A172 (cell line): ENCODE measurements at regions not wholly inside any gene's neighbourhood (a gene's known extent, or its start where the extent isn't known, plus 50 kb on each side); places are given as distances from the start of the nearest gene placed in this dataset.

Experiments
- DNase-seq: peaks from one replicate; pipeline ENCODE4 v3.0.0-alpha.2; 2015; ENCODE audit warnings: low spot score

- no peak for DNase-seq
Observed at GRCh38 chr2:62447411-62447810, 58.6 kb downstream of the TMEM17 start.

- no peak for DNase-seq
Observed at GRCh38 chr2:62446491-62446890, 59.5 kb downstream of the TMEM17 start.

GRCh38 chr2:62443886-62444285, 62.1 kb downstream of the TMEM17 start:
- no peak for DNase-seq

- DNase-seq: no peak
Observed at GRCh38 chr2:62443471-62443870, 62.5 kb downstream of the TMEM17 start.

GRCh38 chr2:62441824-62442223, 64.2 kb downstream of the TMEM17 start:
- no peak for DNase-seq

GRCh38 chr2:62441421-62441820, 64.6 kb downstream of the TMEM17 start:
- no peak for DNase-seq

- DNase-seq: no peak
Observed at GRCh38 chr2:62440281-62440946, 65.6 kb downstream of the TMEM17 start.

GRCh38 chr2:62439425-62439824, 66.6 kb downstream of the TMEM17 start:
- DNase-seq: no peak

- no peak for DNase-seq
Observed at GRCh38 chr2:62437785-62438184, 68.2 kb downstream of the TMEM17 start.

GRCh38 chr2:62435720-62436119, 70.3 kb downstream of the TMEM17 start:
- DNase-seq: no peak

GRCh38 chr2:62432407-62432806, 73.6 kb downstream of the TMEM17 start:
- no peak for DNase-seq

GRCh38 chr2:62431512-62431911, 74.5 kb downstream of the TMEM17 start:
- DNase-seq: no peak

- no peak for DNase-seq
Observed at GRCh38 chr2:62430146-62430545, 75.8 kb downstream of the TMEM17 start.

- no peak for DNase-seq
Observed at GRCh38 chr2:62427146-62427545, 78.8 kb downstream of the TMEM17 start.

- DNase-seq: no peak
Observed at GRCh38 chr2:62426154-62426912, 79.7 kb downstream of the TMEM17 start.

- DNase-seq: no peak
Observed at GRCh38 chr2:62425684-62426083, 80.3 kb downstream of the TMEM17 start.

- DNase-seq: no peak
Observed at GRCh38 chr2:62424899-62425298, 81.1 kb downstream of the TMEM17 start.

- no peak for DNase-seq
Observed at GRCh38 chr2:62423883-62424458, 82.0 kb downstream of the TMEM17 start.

- DNase-seq: no peak
Observed at GRCh38 chr2:62423235-62423634, 82.8 kb downstream of the TMEM17 start.

GRCh38 chr2:62415518-62415917, 90.5 kb downstream of the TMEM17 start:
- no peak for DNase-seq

GRCh38 chr2:62415019-62415431, 91.0 kb downstream of the TMEM17 start:
- no peak for DNase-seq

- DNase-seq: no peak
Observed at GRCh38 chr2:62413116-62413663, 92.8 kb downstream of the TMEM17 start.

- peak; percentile 8 for DNase-seq
Observed at GRCh38 chr2:62412347-62412742, 93.7 kb downstream of the TMEM17 start.
